ENCODE measurements at regions not wholly inside any gene's neighbourhood (a gene's known extent, or its start where the extent isn't known, plus 50 kb on each side); places are given as distances from the start of the nearest gene placed in this dataset.

DNA sequence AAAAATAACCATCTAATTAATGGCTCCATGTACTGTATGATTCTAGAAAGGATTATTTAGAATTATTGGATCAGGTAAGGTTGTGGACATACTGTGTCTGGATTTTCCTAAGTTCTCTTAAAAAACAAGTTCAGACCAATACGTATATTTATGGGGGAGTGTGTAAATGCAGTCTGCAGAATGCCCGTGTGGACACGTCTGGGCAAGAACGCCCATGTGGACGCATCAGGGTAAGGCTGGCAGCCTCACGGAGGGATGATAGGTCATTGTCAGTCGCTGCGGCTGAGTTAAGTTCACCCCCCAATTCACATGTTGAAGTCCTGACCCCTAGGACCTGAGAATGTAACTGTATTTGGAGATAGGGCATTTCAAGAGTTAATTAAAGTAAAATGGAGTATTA lies 160.0 kb upstream of the SHH start:
- TF ChIP-seq, protein P1, sequence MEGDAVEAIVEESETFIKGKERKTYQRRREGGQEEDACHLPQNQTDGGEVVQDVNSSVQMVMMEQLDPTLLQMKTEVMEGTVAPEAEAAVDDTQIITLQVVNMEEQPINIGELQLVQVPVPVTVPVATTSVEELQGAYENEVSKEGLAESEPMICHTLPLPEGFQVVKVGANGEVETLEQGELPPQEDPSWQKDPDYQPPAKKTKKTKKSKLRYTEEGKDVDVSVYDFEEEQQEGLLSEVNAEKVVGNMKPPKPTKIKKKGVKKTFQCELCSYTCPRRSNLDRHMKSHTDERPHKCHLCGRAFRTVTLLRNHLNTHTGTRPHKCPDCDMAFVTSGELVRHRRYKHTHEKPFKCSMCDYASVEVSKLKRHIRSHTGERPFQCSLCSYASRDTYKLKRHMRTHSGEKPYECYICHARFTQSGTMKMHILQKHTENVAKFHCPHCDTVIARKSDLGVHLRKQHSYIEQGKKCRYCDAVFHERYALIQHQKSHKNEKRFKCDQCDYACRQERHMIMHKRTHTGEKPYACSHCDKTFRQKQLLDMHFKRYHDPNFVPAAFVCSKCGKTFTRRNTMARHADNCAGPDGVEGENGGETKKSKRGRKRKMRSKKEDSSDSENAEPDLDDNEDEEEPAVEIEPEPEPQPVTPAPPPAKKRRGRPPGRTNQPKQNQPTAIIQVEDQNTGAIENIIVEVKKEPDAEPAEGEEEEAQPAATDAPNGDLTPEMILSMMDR (IDR thresholded peaks at IDR 0.05; ENCODE audit: low read depth, low read length), result no peak
- H3K4me3 ChIP-seq (replicated peaks in 1 of 2; ENCODE audit: low read depth in 2 of 2, low read length in 2 of 2), result no peak overlapping the region
- no peak for DNase-seq (ENCODE audit: low read depth in 2 of 2)

DNA sequence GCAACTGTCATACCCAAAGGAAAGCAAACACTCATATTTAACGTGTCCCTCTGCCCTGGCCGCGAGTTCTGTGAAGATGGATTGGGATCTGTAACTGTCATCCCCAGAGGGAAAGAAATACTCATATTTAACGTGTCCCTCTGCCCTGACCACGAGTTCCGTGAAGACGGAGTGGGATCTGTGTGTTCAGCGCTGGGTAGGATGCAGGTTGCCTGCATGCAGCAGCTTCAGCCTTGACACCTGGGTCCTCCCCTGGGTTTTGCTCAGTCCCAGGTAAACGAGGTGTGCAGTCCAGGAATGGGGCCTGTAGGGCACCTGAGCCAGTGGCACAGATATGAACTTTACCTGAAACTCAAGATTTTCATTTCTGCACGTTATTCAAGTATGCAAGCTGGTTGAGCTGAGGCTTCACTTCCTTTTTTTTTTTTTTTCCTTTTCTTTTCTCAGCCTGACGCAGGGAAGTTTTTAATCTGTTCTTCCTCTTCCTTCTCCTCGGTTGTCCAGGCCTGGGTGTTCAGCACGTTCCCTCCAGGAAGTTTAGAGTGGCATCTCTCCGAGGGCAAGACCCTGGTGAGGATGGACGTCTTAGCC lies 159.0 kb upstream of the SHH start:
- H3K4me3 ChIP-seq (replicated peaks in 1 of 2; ENCODE audit: low read depth in 2 of 2, low read length in 2 of 2), result no peak overlapping the region
- no peak for DNase-seq (ENCODE audit: low read depth in 2 of 2)
- TF ChIP-seq, protein P1 (IDR thresholded peaks at IDR 0.05; ENCODE audit: low read depth, low read length), result no peak

DNA sequence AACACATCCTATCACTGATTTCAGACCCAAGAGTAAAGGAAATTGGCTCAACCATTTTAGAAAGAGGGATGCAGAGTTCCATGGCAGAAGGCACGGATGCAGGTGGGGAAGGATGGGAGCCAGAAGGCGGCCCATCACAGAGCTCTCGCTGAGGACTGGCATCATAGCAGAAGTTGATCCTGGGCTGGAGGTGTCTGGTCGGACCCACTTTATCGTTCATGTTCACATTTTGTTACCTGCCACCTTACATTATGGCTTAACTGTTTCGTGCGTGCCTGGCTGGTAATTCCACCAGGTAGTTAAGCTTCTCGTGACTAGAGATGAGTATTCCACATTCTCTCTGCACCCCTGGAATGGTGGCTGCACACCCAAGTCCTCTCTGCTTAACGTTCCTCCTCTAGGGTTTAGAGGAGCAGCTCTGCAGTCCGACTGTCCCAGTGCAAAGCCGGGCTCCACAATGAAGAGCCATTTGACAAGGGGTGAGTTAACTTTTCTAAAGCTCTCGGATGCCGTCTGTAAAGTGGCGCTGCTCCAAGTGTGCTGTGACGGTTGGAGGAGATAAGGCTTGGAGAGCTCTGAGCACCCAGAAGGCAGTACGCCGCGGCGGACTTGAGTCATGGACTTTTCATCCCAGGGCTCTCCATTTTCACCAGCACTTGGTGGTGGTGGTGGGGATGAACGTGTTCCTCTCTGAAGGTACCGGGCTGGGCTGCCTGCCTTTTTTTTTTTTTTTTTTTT lies 157.1 kb upstream of the SHH start:
- DNase-seq (ENCODE audit: low read depth in 2 of 2), result no peak

DNA sequence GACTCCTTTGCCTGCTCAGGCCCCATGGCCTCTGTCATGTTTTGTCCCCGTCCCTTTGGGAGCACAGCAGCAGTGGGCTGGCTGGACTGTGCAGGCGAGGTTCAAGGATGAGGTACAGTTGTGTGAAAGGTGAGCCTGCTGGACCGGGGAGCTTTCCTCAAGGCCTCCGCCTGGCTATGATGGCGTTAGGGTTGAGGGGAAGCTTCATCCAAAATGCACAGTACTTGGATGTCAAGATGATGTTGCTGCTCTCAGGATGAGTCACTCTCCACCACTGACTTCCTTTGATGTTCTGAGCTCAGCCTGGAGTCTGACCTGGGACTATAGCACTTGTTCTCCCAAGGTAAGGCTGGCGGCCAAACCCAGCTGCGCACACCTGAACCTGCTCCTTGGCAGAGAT lies 152.7 kb upstream of the SHH start:
- DNase-seq (ENCODE audit: low read depth in 2 of 2), result no peak
- TF ChIP-seq, protein P1 (IDR thresholded peaks at IDR 0.05; ENCODE audit: low read depth, low read length), result no peak
- no peak overlapping the region for H3K4me3 ChIP-seq (replicated peaks in 1 of 2; ENCODE audit: low read depth in 2 of 2, low read length in 2 of 2)

More for the DNA sequence above, 157.1 kb upstream of the SHH start:
- TF ChIP-seq, protein P1 (IDR thresholded peaks at IDR 0.05; ENCODE audit: low read depth, low read length), result no peak
- no peak overlapping the region for H3K4me3 ChIP-seq (replicated peaks in 1 of 2; ENCODE audit: low read depth in 2 of 2, low read length in 2 of 2)

DNA sequence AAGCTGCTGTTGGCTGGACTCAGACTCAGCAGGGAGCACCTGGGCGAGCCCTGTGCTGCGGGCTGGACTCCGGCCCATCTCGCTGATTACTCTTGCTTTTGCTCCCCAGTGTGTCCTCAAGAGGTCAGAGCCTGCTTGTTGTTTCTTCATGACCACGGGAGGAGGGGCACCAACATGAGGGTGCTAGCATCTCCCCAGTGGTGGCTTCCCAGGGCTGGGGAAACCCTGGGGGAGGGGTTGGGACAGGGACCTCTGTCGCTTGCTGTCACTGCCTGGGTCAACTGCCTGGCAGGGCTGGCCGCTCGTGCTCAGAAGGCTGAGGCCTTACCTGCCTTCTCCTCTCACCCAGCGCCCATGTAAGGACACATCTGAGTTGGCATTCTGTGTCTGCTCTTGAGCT lies 152.3 kb upstream of the SHH start:
- no peak for DNase-seq (ENCODE audit: low read depth in 2 of 2)
- H3K4me3 ChIP-seq (replicated peaks in 1 of 2; ENCODE audit: low read depth in 2 of 2, low read length in 2 of 2), result no peak overlapping the region
- TF ChIP-seq, protein P1 (IDR thresholded peaks at IDR 0.05; ENCODE audit: low read depth, low read length), result no peak

DNA sequence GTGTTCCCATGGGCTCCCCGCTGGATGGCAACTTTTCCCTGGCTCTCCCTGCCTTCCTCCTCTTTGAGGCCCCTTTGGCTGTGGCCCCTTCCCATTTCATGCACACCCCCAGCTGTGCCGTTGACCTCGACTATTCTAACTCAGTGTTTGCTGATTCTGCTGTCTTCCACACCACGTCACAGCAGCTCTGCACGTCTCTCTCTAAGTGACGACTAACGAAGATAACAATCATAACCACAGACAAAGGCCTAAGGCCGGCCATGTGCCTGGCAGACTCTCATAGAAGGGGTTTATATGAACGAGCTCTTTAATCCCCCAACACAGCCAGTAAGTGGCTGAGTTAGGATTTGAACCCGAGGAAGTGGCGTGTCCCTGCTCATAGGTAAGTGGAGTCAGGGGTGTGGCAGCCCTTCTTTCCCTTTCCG lies 151.5 kb upstream of the SHH start:
- DNase-seq (ENCODE audit: low read depth in 2 of 2), result no peak
- no peak overlapping the region for H3K4me3 ChIP-seq (replicated peaks in 1 of 2; ENCODE audit: low read depth in 2 of 2, low read length in 2 of 2)
- TF ChIP-seq, protein P1 (IDR thresholded peaks at IDR 0.05; ENCODE audit: low read depth, low read length), result no peak
